ENCODE measurements at regions not wholly inside any gene's neighbourhood (a gene's known extent, or its start where the extent isn't known, plus 50 kb on each side); places are given as distances from the start of the nearest gene placed in this dataset.

- no peak for TF ChIP-seq CTCF (IDR thresholded peaks at IDR 0.05)
- TF ChIP-seq EP300 (IDR thresholded peaks at IDR 0.05), result no peak
These were observed 50.5 kb upstream of the IRS2 start for GRCh38 chr13:109836629-109837607.
